ENCODE measurements at regions not wholly inside any gene's neighbourhood (a gene's known extent, or its start where the extent isn't known, plus 50 kb on each side); places are given as distances from the start of the nearest gene placed in this dataset.

- no peak overlapping the region for H3K4me3 ChIP-seq (ENCODE audit: low read length)
- H2AFZ ChIP-seq (ENCODE audit: low read length) = no peak overlapping the region
- no peak overlapping the region for H3K9ac ChIP-seq (ENCODE audit: low read length)
- no peaks in the 10 kb centered on the region for H3K9me3 ChIP-seq (ENCODE audit: low read length)
- H3K9me2 ChIP-seq (replicated peaks; ENCODE audit: low read length) = no peaks in the 10 kb centered on the region
- ChIA-PET POLR2A (ENCODE audit: unreplicated experiment) (no interaction called here), CTCF (no interaction called here)
- no peak overlapping the region for H3K27ac ChIP-seq (ENCODE audit: low read length)
- H3K27me3 ChIP-seq (ENCODE audit: low read length) = no peaks in the 10 kb centered on the region
- ATAC-seq = no peak
- H3K79me2 ChIP-seq (ENCODE audit: low read length) = no peaks in the 10 kb centered on the region
- no peaks in the 10 kb centered on the region for H4K20me1 ChIP-seq (ENCODE audit: low read length)
- no peaks in the 10 kb centered on the region for H3K36me3 ChIP-seq (ENCODE audit: low read depth, low read length)
- no peaks in the 10 kb centered on the region for H3F3A ChIP-seq (ENCODE audit: low read length, unreplicated experiment)
- H3K4me2 ChIP-seq (ENCODE audit: low read length) = no peak overlapping the region
- intact Hi-C loops (cut with micrococcal nuclease) = loop anchor here (5.0 to 10.0 kb wide), 3 partner anchors 62 to 337 kb away; partner anchors contain the start of genes KIAA0930 and NUP50
- no peak for TF ChIP-seq EZH2phosphoT487 (IDR thresholded peaks at IDR 0.05; ENCODE audit: borderline replicate concordance, low read length)
- TF ChIP-seq EZH2 (IDR thresholded peaks at IDR 0.05; ENCODE audit: low read length, unreplicated experiment) = no peak
- no peak for TF ChIP-seq CTCF (conservative IDR thresholded peaks at IDR 0.05; ENCODE audit: low read depth, low read length)
- 0 out of 2 replicates have a peak, but pooled peaks cover 3% of the 10 kb centered on the region for H3K4me1 ChIP-seq (ENCODE audit: insufficient read depth, low read length)
- no peak for DNase-seq
- BruUV-seq (replicated peaks) = no TSS peak
Observed at GRCh38 chr22:45099961-45100360, 63.8 kb upstream of the NUP50 start.

- Histone ChIP-seq H2AFZ (ENCODE audit: low read length) (peak overlapping the region; percentile 85), H3K4me2 (ENCODE audit: low read length) (peak overlapping the region; percentile 35; the same call in 1 of the 2 replicates), H3K9ac (ENCODE audit: low read length) (no peak overlapping the region), H3F3A (ENCODE audit: low read length, unreplicated experiment) (no peaks in the 10 kb centered on the region), H3K27ac (ENCODE audit: low read length) (no peak overlapping the region), H3K4me1 (ENCODE audit: insufficient read depth, low read length) (peaks cover 10% of the 10 kb centered on the region), H3K9me2 (replicated peaks; ENCODE audit: low read length) (no peaks in the 10 kb centered on the region), H3K4me3 (ENCODE audit: low read length) (no peak overlapping the region), H3K36me3 (ENCODE audit: low read depth, low read length) (no peaks in the 10 kb centered on the region), H4K20me1 (ENCODE audit: low read length) (no peaks in the 10 kb centered on the region), H3K79me2 (ENCODE audit: low read length) (no peaks in the 10 kb centered on the region), H3K9me3 (ENCODE audit: low read length) (no peaks in the 10 kb centered on the region), H3K27me3 (ENCODE audit: low read length) (no peaks in the 10 kb centered on the region)
- DNase-seq (peak; percentile 68), ATAC-seq (peak; percentile 86)
- intact Hi-C loops (cut with micrococcal nuclease) = loop anchor here (5.0 to 10.0 kb wide), 3 partner anchors 61 to 336 kb away; partner anchors contain the start of genes KIAA0930 and NUP50
- POLR2A ChIA-PET (ENCODE audit: unreplicated experiment) = no interaction called here
- CTCF ChIA-PET = interaction anchor here (0.7 kb wide), 1 partner anchor 336 kb away, joined by 3 read pairs; no protein-coding TSS in a partner anchor
- no TSS peak for BruUV-seq (replicated peaks)
- TF ChIP-seq EZH2 (IDR thresholded peaks at IDR 0.05; ENCODE audit: low read length, unreplicated experiment) (no peak), CTCF (conservative IDR thresholded peaks at IDR 0.05; ENCODE audit: low read depth, low read length) (peak; percentile 81)
Observed at GRCh38 chr22:45101515-45102227, 62.1 kb upstream of the NUP50 start.

- Histone ChIP-seq H3K79me2 (ENCODE audit: low read length) (no peaks in the 10 kb centered on the region), H3K4me2 (ENCODE audit: low read length) (no peak overlapping the region), H3K27ac (ENCODE audit: low read length) (no peak overlapping the region), H2AFZ (ENCODE audit: low read length) (no peak overlapping the region), H3K9me3 (ENCODE audit: low read length) (no peaks in the 10 kb centered on the region), H3K36me3 (ENCODE audit: low read depth, low read length) (no peaks in the 10 kb centered on the region), H3K9ac (ENCODE audit: low read length) (no peak overlapping the region), H3K27me3 (ENCODE audit: low read length) (no peaks in the 10 kb centered on the region), H3K4me1 (ENCODE audit: insufficient read depth, low read length) (peaks cover 10% of the 10 kb centered on the region), H4K20me1 (ENCODE audit: low read length) (no peaks in the 10 kb centered on the region), H3K9me2 (replicated peaks; ENCODE audit: low read length) (no peaks in the 10 kb centered on the region), H3F3A (ENCODE audit: low read length, unreplicated experiment) (no peaks in the 10 kb centered on the region), H3K4me3 (ENCODE audit: low read length) (no peak overlapping the region)
- ChIA-PET CTCF (no interaction called here), POLR2A (ENCODE audit: unreplicated experiment) (no interaction called here)
- TF ChIP-seq EZH2 (IDR thresholded peaks at IDR 0.05; ENCODE audit: low read length, unreplicated experiment) = no peak
- no peak for TF ChIP-seq CTCF (conservative IDR thresholded peaks at IDR 0.05; ENCODE audit: low read depth, low read length)
- TF ChIP-seq EZH2phosphoT487 (IDR thresholded peaks at IDR 0.05; ENCODE audit: borderline replicate concordance, low read length) = no peak
- ATAC-seq (no peak), DNase-seq (no peak)
- intact Hi-C loops (cut with micrococcal nuclease) = loop anchor here (5.0 to 10.0 kb wide), 3 partner anchors 59 to 334 kb away; partner anchors contain the start of genes KIAA0930 and NUP50
- no TSS peak for BruUV-seq (replicated peaks)
Observed at GRCh38 chr22:45102896-45103420, 60.8 kb upstream of the NUP50 start.

All from PC-3 (cell line).